HG03196 (cell line): ENCODE measurements at regions not wholly inside any gene's neighbourhood (a gene's known extent, or its start where the extent isn't known, plus 50 kb on each side); places are given as distances from the start of the nearest gene placed in this dataset.

Source experiments
- ATAC-seq: cut with Tn5 transposase; IDR thresholded peaks from one replicate; pipeline ENCODE4 v1.9.1; 2021; ENCODE audit not compliant: unreplicated experiment

GRCh38 chr14:65243766-65244442 lies 141.6 kb upstream of the MAX start:
- ATAC-seq: no peak

GRCh38 chr14:65249471-65250161 lies 147.3 kb upstream of the MAX start:
- no peak for ATAC-seq

GRCh38 chr14:65250162-65250495 lies 147.8 kb upstream of the MAX start:
- ATAC-seq: no peak

- ATAC-seq: no peak
Measured at GRCh38 chr14:65251213-65251612, 148.9 kb upstream of the MAX start.

GRCh38 chr14:65252482-65253255 lies 150.4 kb upstream of the MAX start:
- no peak for ATAC-seq

GRCh38 chr14:65255029-65255545 lies 152.8 kb upstream of the MAX start:
- ATAC-seq: no peak

GRCh38 chr14:65255583-65256461 lies 153.5 kb upstream of the MAX start:
- ATAC-seq: no peak

- ATAC-seq: no peak
Measured at GRCh38 chr14:65256714-65257113, 154.4 kb upstream of the MAX start.

- no peak for ATAC-seq
Measured at GRCh38 chr14:65257425-65257824, 155.1 kb upstream of the FUT8 start.

- no peak for ATAC-seq
Measured at GRCh38 chr14:65258391-65258790, 154.1 kb upstream of the FUT8 start.

GRCh38 chr14:65259000-65259399 lies 153.5 kb upstream of the FUT8 start:
- no peak for ATAC-seq

- no peak for ATAC-seq
Measured at GRCh38 chr14:65260786-65261185, 151.7 kb upstream of the FUT8 start.

GRCh38 chr14:65261425-65261920 lies 151.1 kb upstream of the FUT8 start:
- ATAC-seq: no peak

- no peak for ATAC-seq
Measured at GRCh38 chr14:65261946-65262345, 150.6 kb upstream of the FUT8 start.

- no peak for ATAC-seq
Measured at GRCh38 chr14:65263177-65263788, 149.2 kb upstream of the FUT8 start.

- no peak for ATAC-seq
Measured at GRCh38 chr14:65267856-65268255, 144.7 kb upstream of the FUT8 start.

- ATAC-seq: no peak
Measured at GRCh38 chr14:65268594-65268993, 143.9 kb upstream of the FUT8 start.

- no peak for ATAC-seq
Measured at GRCh38 chr14:65269732-65270131, 142.8 kb upstream of the FUT8 start.

GRCh38 chr14:65277027-65277426 lies 135.5 kb upstream of the FUT8 start:
- no peak for ATAC-seq

- ATAC-seq: no peak
Measured at GRCh38 chr14:65277580-65278270, 134.8 kb upstream of the FUT8 start.
